ENCODE measurements at regions not wholly inside any gene's neighbourhood (a gene's known extent, or its start where the extent isn't known, plus 50 kb on each side); places are given as distances from the start of the nearest gene placed in this dataset.

- H2BK20ac ChIP-seq (ENCODE audit: low read depth, low read length, poor library complexity, severe bottlenecking): no peak overlapping the region
- no peak overlapping the region for H3K23ac ChIP-seq (ENCODE audit: insufficient read length, low read depth, low read length)
- DNase-seq: no peak
- H3K79me1 ChIP-seq (ENCODE audit: insufficient read depth, low read depth, low read length, poor library complexity, severe bottlenecking): no peaks in the 10 kb centered on the region
- no peak overlapping the region for H2BK12ac ChIP-seq (ENCODE audit: insufficient read length, low read depth, low read length)
- H2BK120ac ChIP-seq (ENCODE audit: low read depth, low read length, poor library complexity, severe bottlenecking): no peak overlapping the region
- H3K27me3 ChIP-seq (ENCODE audit: insufficient read depth, low read length): no peaks in the 10 kb centered on the region
- H3K4me1 ChIP-seq (ENCODE audit: insufficient read depth, low read length): peaks cover 7% of the 10 kb centered on the region; the same call in 1 of the 2 replicates
- no peak overlapping the region for H3K4ac ChIP-seq (ENCODE audit: low read depth, low read length)
- H3K4me1 Mint-ChIP-seq: peaks cover 21 to 35% of the 10 kb centered on the region in 2 experiments
- H3K18ac ChIP-seq (ENCODE audit: insufficient read length, low read depth, low read length): no peak overlapping the region
- H3K79me2 ChIP-seq (ENCODE audit: insufficient read depth, low read length): no peaks in the 10 kb centered on the region
- no peak overlapping the region for H2AK5ac ChIP-seq (ENCODE audit: insufficient read length, low read length)
- no peak overlapping the region for H3T11ph ChIP-seq (ENCODE audit: low read length)
- no peak overlapping the region for H3K27ac Mint-ChIP-seq
- H3K23me2 ChIP-seq (ENCODE audit: insufficient read length, low read depth, low read length, poor library complexity, severe bottlenecking): no peaks in the 10 kb centered on the region
- no peak overlapping the region for H3K9ac ChIP-seq (ENCODE audit: extremely low read depth, insufficient read length, low read length)
- H2AFZ ChIP-seq (ENCODE audit: low read length): no peak overlapping the region
- H4K20me1 ChIP-seq (ENCODE audit: control insufficient read depth, insufficient read depth, insufficient read length): no peaks in the 10 kb centered on the region
- no peak for TF ChIP-seq CTCF (conservative IDR thresholded peaks at IDR 0.05)
- peaks cover 4 to 7% of the 10 kb centered on the region in 2 experiments; a peak in 4 of 5 replicates for H3K9me3 Mint-ChIP-seq
- H3K27ac ChIP-seq (ENCODE audit: insufficient read length, low read depth, low read length): no peak overlapping the region
- no peak overlapping the region for H4K91ac ChIP-seq (ENCODE audit: insufficient read length, low read depth, low read length)
- no peak overlapping the region for H3K14ac ChIP-seq (ENCODE audit: insufficient read depth, low read length)
- no peak overlapping the region for H2BK15ac ChIP-seq (ENCODE audit: low read depth, low read length)
- no peak overlapping the region for H4K8ac ChIP-seq (replicated peaks; ENCODE audit: insufficient read length, low read depth, low read length)
- H3K4me2 ChIP-seq (ENCODE audit: insufficient read depth, insufficient read length, low read length): no peak overlapping the region
- no peaks in the 10 kb centered on the region for H3K27me3 Mint-ChIP-seq (ENCODE audit: low read depth)
- H4K5ac ChIP-seq (ENCODE audit: insufficient read length, low read depth, low read length): no peak overlapping the region
- no peak overlapping the region for H2BK5ac ChIP-seq (ENCODE audit: insufficient read length, low read length)
- no peaks in the 10 kb centered on the region; a peak in 2 of 7 replicates for H3K36me3 Mint-ChIP-seq (ENCODE audit: insufficient read depth in 1 of 3, low read depth in 3 of 3)
- no CpG with 5 or more reads among the region's 4 CpGs for WGBS (ENCODE audit: extremely low coverage, insufficient read length, low lambda C conversion rate)
- no peak overlapping the region for H3K4me3 Mint-ChIP-seq
- no peaks in the 10 kb centered on the region for H3K9me3 ChIP-seq (ENCODE audit: control insufficient read depth, low read depth, low read length)
- no peak overlapping the region for H3K56ac ChIP-seq (ENCODE audit: insufficient read length, low read depth, low read length)
Measured at GRCh38 chr6:125507987-125508655, 206.4 kb upstream of the HDDC2 start.
